Activated T-helper 1 cell treated with anti-CD3 and anti-CD28 coated beads, Interleukin-2, amount 50 U/mL, for 16 hours (primary cell): ENCODE measurements at regions not wholly inside any gene's neighbourhood (a gene's known extent, or its start where the extent isn't known, plus 50 kb on each side); places are given as distances from the start of the nearest gene placed in this dataset.

Experiments
- DNase-seq, 2 donors: peaks; one replicate each; pipeline ENCODE4 v3.0.0-alpha.2; 2020; ENCODE audit warnings: low read depth in 1 of 2, low spot score in 1 of 2

GRCh38 chr2:128468186-128468920 lies 149.7 kb upstream of the HS6ST1 start:
- no peak for DNase-seq

GRCh38 chr2:128469203-128469602 lies 150.5 kb upstream of the HS6ST1 start:
- no peak for DNase-seq

- no peak for DNase-seq
Measured at GRCh38 chr2:128469875-128470274, 151.2 kb upstream of the HS6ST1 start.

GRCh38 chr2:128472789-128473174 lies 154.1 kb upstream of the HS6ST1 start:
- DNase-seq, result no peak

GRCh38 chr2:128473175-128474035 lies 154.7 kb upstream of the HS6ST1 start:
- no peak for DNase-seq

- no peak for DNase-seq
Measured at GRCh38 chr2:128474036-128474955, 155.6 kb upstream of the HS6ST1 start.

GRCh38 chr2:128474962-128475361 lies 156.3 kb upstream of the HS6ST1 start:
- no peak for DNase-seq

GRCh38 chr2:128475427-128476211 lies 157.0 kb upstream of the HS6ST1 start:
- DNase-seq, result no peak

- DNase-seq, result no peak
Measured at GRCh38 chr2:128477026-128477820, 158.6 kb upstream of the HS6ST1 start.

- DNase-seq, result no peak
Measured at GRCh38 chr2:128477891-128478290, 159.2 kb upstream of the HS6ST1 start.

GRCh38 chr2:128485761-128486639 lies 167.3 kb upstream of the HS6ST1 start:
- no peak for DNase-seq

GRCh38 chr2:128486640-128487375 lies 168.1 kb upstream of the HS6ST1 start:
- DNase-seq, result no peak

GRCh38 chr2:128487650-128488387 lies 169.2 kb upstream of the HS6ST1 start:
- no peak for DNase-seq

GRCh38 chr2:128488434-128488833 lies 169.8 kb upstream of the HS6ST1 start:
- DNase-seq, result no peak

GRCh38 chr2:128489526-128490273 lies 171.0 kb upstream of the HS6ST1 start:
- no peak for DNase-seq

- DNase-seq, result no peak
Measured at GRCh38 chr2:128490321-128490720, 171.7 kb upstream of the HS6ST1 start.
